GM12878 (cell line): ENCODE measurements at regions not wholly inside any gene's neighbourhood (a gene's known extent, or its start where the extent isn't known, plus 50 kb on each side); places are given as distances from the start of the nearest gene placed in this dataset.

Experiments
- CEBPB ChIP-seq, 2 experiments: fragments of 150-350 bp in 1 of 2; IDR thresholded peaks; 2 replicates each; pipeline ENCODE4 v1.6.1; 2012 to 2014; ENCODE audit warnings: low read depth in 2 of 2, low read length in 2 of 2, borderline replicate concordance in 1 of 2, inconsistent platforms in 1 of 2
- E2F4 ChIP-seq: IDR thresholded peaks from 2 replicates; pipeline ENCODE4 v1.6.1; 2012; ENCODE audit warnings: low read depth, low read length, improper control_type of control experiment
- KDM1A ChIP-seq: fragments of 200-600 bp; sonication (generic); IDR thresholded peaks from 2 replicates; pipeline ENCODE4 v1.6.1; 2016; ENCODE audit warnings: borderline replicate concordance
- RELA ChIP-seq: fragments of 450-650 bp; IDR thresholded peaks from 2 replicates; pipeline ENCODE4 v1.8.0; 2014; ENCODE audit warnings: borderline replicate concordance; ENCODE audit not compliant: partially characterized antibody
- TF ChIP-seq, protein P1 (sequence below), 3 experiments: IDR thresholded peaks in 2 of 3; conservative IDR thresholded peaks in 1 of 3; 2 replicates each; pipeline ENCODE4 v1.5.1; 2011; ENCODE audit warnings: low read depth in 3 of 3, low read length in 3 of 3, mild to moderate bottlenecking in 3 of 3, control low read depth in 2 of 3, moderate library complexity in 2 of 3, inconsistent platforms in 1 of 3, mixed read lengths in 1 of 3; ENCODE audit not compliant: control insufficient read depth in 2 of 3, insufficient read depth in 1 of 3; ENCODE audit errors: extremely low read depth in 1 of 3

GRCh38 chr12:66932126-66932525 is 253.2 kb upstream of the GRIP1 start:
- TF ChIP-seq CEBPB (IDR thresholded peaks at IDR 0.05; ENCODE audit: borderline replicate concordance in 1 of 2, low read depth in 2 of 2, low read length in 2 of 2) = no peak
- no peak for TF ChIP-seq E2F4
- TF ChIP-seq KDM1A = no peak
- TF ChIP-seq, protein P1, sequence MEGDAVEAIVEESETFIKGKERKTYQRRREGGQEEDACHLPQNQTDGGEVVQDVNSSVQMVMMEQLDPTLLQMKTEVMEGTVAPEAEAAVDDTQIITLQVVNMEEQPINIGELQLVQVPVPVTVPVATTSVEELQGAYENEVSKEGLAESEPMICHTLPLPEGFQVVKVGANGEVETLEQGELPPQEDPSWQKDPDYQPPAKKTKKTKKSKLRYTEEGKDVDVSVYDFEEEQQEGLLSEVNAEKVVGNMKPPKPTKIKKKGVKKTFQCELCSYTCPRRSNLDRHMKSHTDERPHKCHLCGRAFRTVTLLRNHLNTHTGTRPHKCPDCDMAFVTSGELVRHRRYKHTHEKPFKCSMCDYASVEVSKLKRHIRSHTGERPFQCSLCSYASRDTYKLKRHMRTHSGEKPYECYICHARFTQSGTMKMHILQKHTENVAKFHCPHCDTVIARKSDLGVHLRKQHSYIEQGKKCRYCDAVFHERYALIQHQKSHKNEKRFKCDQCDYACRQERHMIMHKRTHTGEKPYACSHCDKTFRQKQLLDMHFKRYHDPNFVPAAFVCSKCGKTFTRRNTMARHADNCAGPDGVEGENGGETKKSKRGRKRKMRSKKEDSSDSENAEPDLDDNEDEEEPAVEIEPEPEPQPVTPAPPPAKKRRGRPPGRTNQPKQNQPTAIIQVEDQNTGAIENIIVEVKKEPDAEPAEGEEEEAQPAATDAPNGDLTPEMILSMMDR (IDR thresholded peaks at IDR 0.05 in 2 of 3, conservative IDR thresholded peaks at IDR 0.05 in 1 of 3; ENCODE audit: control insufficient read depth in 2 of 3, extremely low read depth in 1 of 3, insufficient read depth in 1 of 3, low read depth in 3 of 3, low read length in 3 of 3) = no peak
- no peak for TF ChIP-seq RELA
